WTC11 (cell line): ENCODE measurements at regions not wholly inside any gene's neighbourhood (a gene's known extent, or its start where the extent isn't known, plus 50 kb on each side); places are given as distances from the start of the nearest gene placed in this dataset.

ENCODE experiments used
- CDX4 ChIP-seq: fragments of 250-450 bp; sonication (Bioruptor Pico); IDR thresholded peaks from 2 replicates; pipeline ENCODE4 v1.9.0; 2021; ENCODE audit warnings: moderate library complexity, mild to moderate bottlenecking, inconsistent platforms, borderline replicate concordance
- CTCF ChIP-seq: fragments of 200-600 bp; IDR thresholded peaks from 2 replicates; pipeline ENCODE4 v1.8.0; 2022; ENCODE audit warnings: antibody characterized with exemption
- ELF4 ChIP-seq: sonication (generic); formaldehyde crosslinking; IDR thresholded peaks from 2 replicates; pipeline ENCODE4 v1.8.1; 2022; ENCODE audit warnings: low read depth, mild to moderate bottlenecking, moderate library complexity, missing genetic modification reagents
- PRDM15 ChIP-seq: sonication (generic); formaldehyde crosslinking; IDR thresholded peaks from 2 replicates; pipeline ENCODE4 v1.8.0; 2022; ENCODE audit warnings: missing genetic modification reagents
- PREB ChIP-seq: sonication (generic); formaldehyde crosslinking; IDR thresholded peaks from 2 replicates; pipeline ENCODE4 v1.8.1; 2022; ENCODE audit warnings: mild to moderate bottlenecking, missing genetic modification reagents, moderate library complexity, borderline replicate concordance
- RORB ChIP-seq: fragments of 250-450 bp; sonication (Bioruptor Pico); IDR thresholded peaks from 2 replicates; pipeline ENCODE4 v1.9.0; 2021; ENCODE audit warnings: mild to moderate bottlenecking
- SMAD3 ChIP-seq: sonication (generic); formaldehyde crosslinking; IDR thresholded peaks from 2 replicates; pipeline ENCODE4 v1.8.0; 2022; ENCODE audit warnings: missing genetic modification reagents, mild to moderate bottlenecking, borderline replicate concordance
- TEAD1 ChIP-seq: sonication (generic); formaldehyde crosslinking; IDR thresholded peaks from 2 replicates; pipeline ENCODE4 v1.8.0; 2022; ENCODE audit warnings: mild to moderate bottlenecking, missing genetic modification reagents
- USF1 ChIP-seq: sonication (generic); formaldehyde crosslinking; IDR thresholded peaks from 2 replicates; pipeline ENCODE4 v1.8.0; 2022; ENCODE audit warnings: mild to moderate bottlenecking, missing genetic modification reagents
- USF2 ChIP-seq: sonication (generic); formaldehyde crosslinking; IDR thresholded peaks from 2 replicates; pipeline ENCODE4 v1.8.1; 2023; ENCODE audit warnings: mild to moderate bottlenecking, missing genetic modification reagents, moderate library complexity
- ZSCAN18 ChIP-seq: fragments of 250-450 bp; sonication (Bioruptor Pico); IDR thresholded peaks from 2 replicates; pipeline ENCODE4 v2.1.2; 2022; ENCODE audit warnings: mild to moderate bottlenecking, moderate library complexity

- TF ChIP-seq CTCF (no peak), USF1 (CRISPR knock-in tag) (no peak), PREB (no peak), USF2 (CRISPR knock-in tag) (no peak), PRDM15 (CRISPR knock-in tag) (no peak), CDX4 (CRISPR knock-in tag) (no peak), RORB (CRISPR knock-in tag) (no peak), TEAD1 (no peak), SMAD3 (CRISPR knock-in tag) (no peak), ZSCAN18 (no peak), ELF4 (CRISPR knock-in tag) (no peak)
These were observed 140.4 kb upstream of the WDFY3 start for GRCh38 chr4:85106805-85107336.
